ENCODE measurements at regions not wholly inside any gene's neighbourhood (a gene's known extent, or its start where the extent isn't known, plus 50 kb on each side); places are given as distances from the start of the nearest gene placed in this dataset.

GRCh38 chr3:72459588-72459987 lies 388.7 kb downstream of the SHQ1 start:
- Histone ChIP-seq H3K36me3 (ENCODE audit: control insufficient read depth in 2 of 4, insufficient read depth in 4 of 4, low read length in 3 of 4) (no peaks in the 10 kb centered on the region; a peak in 1 of 8 replicates), H3K23ac (ENCODE audit: insufficient read length) (no peak overlapping the region), H4K8ac (ENCODE audit: extremely low read depth, insufficient read depth, low read length) (no peak overlapping the region), H2BK12ac (ENCODE audit: low read depth, low read length) (no peak overlapping the region), H2BK15ac (ENCODE audit: low read length) (no peak overlapping the region; the same call in 1 of the 2 replicates), H3K56ac (replicated peaks; ENCODE audit: insufficient read length, low read depth, low read length) (no peak overlapping the region), H3K4ac (replicated peaks; ENCODE audit: insufficient read length, low read depth, low read length) (no peak overlapping the region), H3K79me2 (ENCODE audit: control insufficient read depth in 1 of 2, insufficient read depth in 2 of 2, low read length in 2 of 2) (no peaks in the 10 kb centered on the region), H3K27ac (ENCODE audit: low read depth, low read length) (no peak overlapping the region), H3K79me1 (ENCODE audit: low read depth, low read length) (no peaks in the 10 kb centered on the region), H3K27me3 (replicated peaks in 1 of 4; ENCODE audit: control insufficient read depth in 3 of 4, extremely low read depth in 1 of 4, insufficient read depth in 3 of 4, low read length in 3 of 4) (no peaks in the 10 kb centered on the region; a peak in 1 of 7 replicates), H2BK20ac (ENCODE audit: low read length) (no peak overlapping the region), H3K4me1 (replicated peaks in 1 of 4; ENCODE audit: control insufficient read depth in 3 of 4, insufficient read depth in 4 of 4, low read length in 3 of 4) (no peaks in the 10 kb centered on the region), H4K5ac (ENCODE audit: insufficient read length, low read depth, low read length) (no peak overlapping the region), H3K9me3 (ENCODE audit: insufficient read depth in 2 of 2, low read depth in 1 of 2, low read length in 1 of 2) (no peaks in the 10 kb centered on the region), H4K20me1 (replicated peaks in 1 of 2; ENCODE audit: control insufficient read depth in 1 of 2, insufficient read depth in 2 of 2, low read length in 2 of 2) (no peaks in the 10 kb centered on the region), H3K14ac (ENCODE audit: insufficient read length) (no peak overlapping the region), H2AK5ac (ENCODE audit: low read depth, low read length) (no peak overlapping the region), H2BK120ac (replicated peaks; ENCODE audit: low read depth, low read length) (no peak overlapping the region), H3K18ac (ENCODE audit: extremely low read depth, low read length) (no peak overlapping the region), H2BK5ac (ENCODE audit: low read depth, low read length) (no peak overlapping the region), H3K9ac (replicated peaks in 1 of 4; ENCODE audit: extremely low read depth in 1 of 4, low read depth in 3 of 4, low read length in 3 of 4) (no peak overlapping the region), H3K23me2 (ENCODE audit: low read depth, low read length) (no peaks in the 10 kb centered on the region), H3K4me2 (ENCODE audit: insufficient read depth in 1 of 2, low read depth in 2 of 2, low read length in 2 of 2) (no peak overlapping the region), H4K91ac (replicated peaks; ENCODE audit: insufficient read length, low read length) (peak overlapping the region; percentile 25), H2AFZ (ENCODE audit: low read length) (no peak overlapping the region), H3K4me3 (ENCODE audit: extremely low read depth in 1 of 4, insufficient read depth in 2 of 4, low read depth in 3 of 4, low read length in 4 of 4) (no peak overlapping the region)
- no peak for FAIRE-seq
- ChIA-PET POLR2A (ENCODE audit: partially characterized antibody) (interaction anchor here (1.2 to 2.6 kb wide), 2 partner anchors 12 to 16 kb away, joined by 3 to 6 read pairs; no protein-coding TSS in a partner anchor), CTCF (ENCODE audit: partially characterized antibody) (no interaction called here)
- no peak for DNase-seq (ENCODE audit: low read depth in 1 of 2, low spot score in 2 of 2)
- TF ChIP-seq, protein P1, sequence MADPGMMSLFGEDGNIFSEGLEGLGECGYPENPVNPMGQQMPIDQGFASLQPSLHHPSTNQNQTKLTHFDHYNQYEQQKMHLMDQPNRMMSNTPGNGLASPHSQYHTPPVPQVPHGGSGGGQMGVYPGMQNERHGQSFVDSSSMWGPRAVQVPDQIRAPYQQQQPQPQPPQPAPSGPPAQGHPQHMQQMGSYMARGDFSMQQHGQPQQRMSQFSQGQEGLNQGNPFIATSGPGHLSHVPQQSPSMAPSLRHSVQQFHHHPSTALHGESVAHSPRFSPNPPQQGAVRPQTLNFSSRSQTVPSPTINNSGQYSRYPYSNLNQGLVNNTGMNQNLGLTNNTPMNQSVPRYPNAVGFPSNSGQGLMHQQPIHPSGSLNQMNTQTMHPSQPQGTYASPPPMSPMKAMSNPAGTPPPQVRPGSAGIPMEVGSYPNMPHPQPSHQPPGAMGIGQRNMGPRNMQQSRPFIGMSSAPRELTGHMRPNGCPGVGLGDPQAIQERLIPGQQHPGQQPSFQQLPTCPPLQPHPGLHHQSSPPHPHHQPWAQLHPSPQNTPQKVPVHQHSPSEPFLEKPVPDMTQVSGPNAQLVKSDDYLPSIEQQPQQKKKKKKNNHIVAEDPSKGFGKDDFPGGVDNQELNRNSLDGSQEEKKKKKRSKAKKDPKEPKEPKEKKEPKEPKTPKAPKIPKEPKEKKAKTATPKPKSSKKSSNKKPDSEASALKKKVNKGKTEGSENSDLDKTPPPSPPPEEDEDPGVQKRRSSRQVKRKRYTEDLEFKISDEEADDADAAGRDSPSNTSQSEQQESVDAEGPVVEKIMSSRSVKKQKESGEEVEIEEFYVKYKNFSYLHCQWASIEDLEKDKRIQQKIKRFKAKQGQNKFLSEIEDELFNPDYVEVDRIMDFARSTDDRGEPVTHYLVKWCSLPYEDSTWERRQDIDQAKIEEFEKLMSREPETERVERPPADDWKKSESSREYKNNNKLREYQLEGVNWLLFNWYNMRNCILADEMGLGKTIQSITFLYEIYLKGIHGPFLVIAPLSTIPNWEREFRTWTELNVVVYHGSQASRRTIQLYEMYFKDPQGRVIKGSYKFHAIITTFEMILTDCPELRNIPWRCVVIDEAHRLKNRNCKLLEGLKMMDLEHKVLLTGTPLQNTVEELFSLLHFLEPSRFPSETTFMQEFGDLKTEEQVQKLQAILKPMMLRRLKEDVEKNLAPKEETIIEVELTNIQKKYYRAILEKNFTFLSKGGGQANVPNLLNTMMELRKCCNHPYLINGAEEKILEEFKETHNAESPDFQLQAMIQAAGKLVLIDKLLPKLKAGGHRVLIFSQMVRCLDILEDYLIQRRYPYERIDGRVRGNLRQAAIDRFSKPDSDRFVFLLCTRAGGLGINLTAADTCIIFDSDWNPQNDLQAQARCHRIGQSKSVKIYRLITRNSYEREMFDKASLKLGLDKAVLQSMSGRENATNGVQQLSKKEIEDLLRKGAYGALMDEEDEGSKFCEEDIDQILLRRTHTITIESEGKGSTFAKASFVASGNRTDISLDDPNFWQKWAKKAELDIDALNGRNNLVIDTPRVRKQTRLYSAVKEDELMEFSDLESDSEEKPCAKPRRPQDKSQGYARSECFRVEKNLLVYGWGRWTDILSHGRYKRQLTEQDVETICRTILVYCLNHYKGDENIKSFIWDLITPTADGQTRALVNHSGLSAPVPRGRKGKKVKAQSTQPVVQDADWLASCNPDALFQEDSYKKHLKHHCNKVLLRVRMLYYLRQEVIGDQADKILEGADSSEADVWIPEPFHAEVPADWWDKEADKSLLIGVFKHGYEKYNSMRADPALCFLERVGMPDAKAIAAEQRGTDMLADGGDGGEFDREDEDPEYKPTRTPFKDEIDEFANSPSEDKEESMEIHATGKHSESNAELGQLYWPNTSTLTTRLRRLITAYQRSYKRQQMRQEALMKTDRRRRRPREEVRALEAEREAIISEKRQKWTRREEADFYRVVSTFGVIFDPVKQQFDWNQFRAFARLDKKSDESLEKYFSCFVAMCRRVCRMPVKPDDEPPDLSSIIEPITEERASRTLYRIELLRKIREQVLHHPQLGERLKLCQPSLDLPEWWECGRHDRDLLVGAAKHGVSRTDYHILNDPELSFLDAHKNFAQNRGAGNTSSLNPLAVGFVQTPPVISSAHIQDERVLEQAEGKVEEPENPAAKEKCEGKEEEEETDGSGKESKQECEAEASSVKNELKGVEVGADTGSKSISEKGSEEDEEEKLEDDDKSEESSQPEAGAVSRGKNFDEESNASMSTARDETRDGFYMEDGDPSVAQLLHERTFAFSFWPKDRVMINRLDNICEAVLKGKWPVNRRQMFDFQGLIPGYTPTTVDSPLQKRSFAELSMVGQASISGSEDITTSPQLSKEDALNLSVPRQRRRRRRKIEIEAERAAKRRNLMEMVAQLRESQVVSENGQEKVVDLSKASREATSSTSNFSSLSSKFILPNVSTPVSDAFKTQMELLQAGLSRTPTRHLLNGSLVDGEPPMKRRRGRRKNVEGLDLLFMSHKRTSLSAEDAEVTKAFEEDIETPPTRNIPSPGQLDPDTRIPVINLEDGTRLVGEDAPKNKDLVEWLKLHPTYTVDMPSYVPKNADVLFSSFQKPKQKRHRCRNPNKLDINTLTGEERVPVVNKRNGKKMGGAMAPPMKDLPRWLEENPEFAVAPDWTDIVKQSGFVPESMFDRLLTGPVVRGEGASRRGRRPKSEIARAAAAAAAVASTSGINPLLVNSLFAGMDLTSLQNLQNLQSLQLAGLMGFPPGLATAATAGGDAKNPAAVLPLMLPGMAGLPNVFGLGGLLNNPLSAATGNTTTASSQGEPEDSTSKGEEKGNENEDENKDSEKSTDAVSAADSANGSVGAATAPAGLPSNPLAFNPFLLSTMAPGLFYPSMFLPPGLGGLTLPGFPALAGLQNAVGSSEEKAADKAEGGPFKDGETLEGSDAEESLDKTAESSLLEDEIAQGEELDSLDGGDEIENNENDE (IDR thresholded peaks at IDR 0.05; ENCODE audit: insufficient replicate concordance, low read length): no peak
- TF ChIP-seq ASH2L (IDR thresholded peaks at IDR 0.05; ENCODE audit: low read length): no peak

All from H1 (cell line).